Memory B cell (primary cell): ENCODE measurements at regions not wholly inside any gene's neighbourhood (a gene's known extent, or its start where the extent isn't known, plus 50 kb on each side); places are given as distances from the start of the nearest gene placed in this dataset.
"Not testable (repeated sequence)": the region's sequence is repeated elsewhere in the genome, so short reads cannot be mapped to it uniquely, and the experiment has no call there.

Source experiments
- ATAC-seq: fragments of 150-1000 bp; cut with Tn5 transposase; 2 replicates; pipeline ENCODE4 v1.10.0; 2021; ENCODE audit warnings: low read depth, mild to moderate bottlenecking, moderate library complexity
- DNase-seq, 2 donors: peaks; one replicate each; pipeline ENCODE4 v3.0.0; 2022; ENCODE audit warnings: low spot score in 2 of 2
- H3K27ac Mint-ChIP-seq: one replicate; pipeline ENCODE4 v1.8.0; 2022; ENCODE audit warnings: mild to moderate bottlenecking, moderate library complexity, mixed read lengths
- H3K27me3 Mint-ChIP-seq: one replicate; pipeline ENCODE4 v1.8.0; 2022; ENCODE audit warnings: mixed read lengths
- H3K36me3 Mint-ChIP-seq: one replicate; pipeline ENCODE4 v1.8.0; 2022; ENCODE audit warnings: mild to moderate bottlenecking, mixed read lengths
- H3K4me1 Mint-ChIP-seq: one replicate; pipeline ENCODE4 v1.8.0; 2022; ENCODE audit warnings: mixed read lengths
- H3K4me3 Mint-ChIP-seq: one replicate; pipeline ENCODE4 v1.8.0; 2022; ENCODE audit warnings: mild to moderate bottlenecking, moderate library complexity, mixed read lengths
- H3K9me3 Mint-ChIP-seq: one replicate; pipeline ENCODE4 v1.8.0; 2022; ENCODE audit warnings: mixed read lengths

- ATAC-seq (no peak), DNase-seq (no peak)
- Mint-ChIP-seq H3K27me3 (peaks cover 11% of the 10 kb centered on the region), H3K36me3 (no peaks in the 10 kb centered on the region), H3K4me1 (no peaks in the 10 kb centered on the region), H3K27ac (no peak overlapping the region), H3K9me3 (no peaks in the 10 kb centered on the region), H3K4me3 (no peak overlapping the region)
Measured at GRCh38 chr21:33139084-33139483, 69.1 kb downstream of the OLIG1 start.

DNA sequence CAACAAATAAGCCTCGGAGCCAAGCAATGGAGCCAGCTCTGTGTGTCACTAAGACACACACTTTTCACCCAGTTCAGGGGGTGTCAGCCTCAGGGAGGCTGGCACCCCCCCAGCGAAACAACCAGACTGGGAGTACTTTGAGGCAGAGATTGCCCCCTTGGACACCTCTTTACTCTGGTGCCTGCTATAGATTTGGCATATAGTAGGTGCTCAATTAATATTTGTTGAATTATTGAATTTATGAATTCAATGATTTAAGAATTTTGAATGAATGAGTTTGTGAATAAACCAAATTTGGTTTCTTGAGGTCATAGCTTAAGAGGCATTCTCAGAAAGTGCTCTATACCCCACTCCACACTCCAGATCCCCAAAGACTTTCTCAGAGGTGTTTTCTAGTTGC is 70.3 kb downstream of the OLIG1 start:
- Mint-ChIP-seq H3K4me1 (no peaks in the 10 kb centered on the region), H3K27me3 (peaks cover 15% of the 10 kb centered on the region), H3K27ac (no peak overlapping the region), H3K9me3 (no peaks in the 10 kb centered on the region), H3K36me3 (no peaks in the 10 kb centered on the region), H3K4me3 (no peak overlapping the region)
- ATAC-seq (no peak), DNase-seq (no peak)

- Mint-ChIP-seq H3K36me3 (no peaks in the 10 kb centered on the region), H3K9me3 (no peaks in the 10 kb centered on the region), H3K27me3 (peaks cover 20% of the 10 kb centered on the region), H3K4me1 (no peaks in the 10 kb centered on the region), H3K27ac (no peak overlapping the region), H3K4me3 (no peak overlapping the region)
- DNase-seq: no peak
- ATAC-seq: no peak
Measured at GRCh38 chr21:33146467-33146866, 76.5 kb downstream of the OLIG1 start.

DNA sequence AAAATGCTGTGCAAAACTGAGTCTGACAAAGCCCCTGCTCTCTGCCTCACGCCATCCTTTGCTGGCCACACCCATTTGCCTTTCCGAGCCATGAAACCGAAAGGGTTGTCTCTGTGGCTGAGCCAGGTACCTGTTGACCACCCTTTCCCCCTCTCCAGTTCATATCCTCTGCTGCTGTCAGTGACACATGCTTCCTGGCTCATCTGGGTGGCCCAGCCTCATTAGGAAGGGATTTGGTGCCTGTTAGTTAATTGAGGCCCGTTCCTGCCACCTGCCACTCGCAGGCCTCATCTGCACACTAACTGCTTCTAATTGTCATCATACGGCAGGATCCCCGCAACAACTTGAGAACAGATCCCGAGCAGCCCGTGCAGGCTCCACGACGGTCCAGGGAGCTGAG is 79.2 kb downstream of the OLIG1 start:
- Mint-ChIP-seq H3K4me3 (no peak overlapping the region), H3K36me3 (no peaks in the 10 kb centered on the region), H3K27me3 (peaks cover 30% of the 10 kb centered on the region), H3K4me1 (peaks cover 4% of the 10 kb centered on the region), H3K9me3 (no peaks in the 10 kb centered on the region), H3K27ac (no peak overlapping the region)
- DNase-seq (no peak), ATAC-seq (no peak)

- DNase-seq, H3K4me3 Mint-ChIP-seq, H3K36me3 Mint-ChIP-seq, H3K27ac Mint-ChIP-seq, ATAC-seq, H3K9me3 Mint-ChIP-seq, H3K4me1 Mint-ChIP-seq: not testable (repeated sequence)
- peaks cover 25% of the 10 kb centered on the region for H3K27me3 Mint-ChIP-seq
Measured at GRCh38 chr21:33150968-33151367, 78.8 kb upstream of the IFNAR2 start.

- Mint-ChIP-seq H3K4me3 (no peak overlapping the region), H3K27me3 (peaks cover 23% of the 10 kb centered on the region), H3K27ac (no peak overlapping the region), H3K36me3 (no peaks in the 10 kb centered on the region), H3K4me1 (peaks cover 4% of the 10 kb centered on the region), H3K9me3 (no peaks in the 10 kb centered on the region)
- no peak for ATAC-seq
- DNase-seq: no peak
Measured at GRCh38 chr21:33151941-33152731, 77.6 kb upstream of the IFNAR2 start.

DNA sequence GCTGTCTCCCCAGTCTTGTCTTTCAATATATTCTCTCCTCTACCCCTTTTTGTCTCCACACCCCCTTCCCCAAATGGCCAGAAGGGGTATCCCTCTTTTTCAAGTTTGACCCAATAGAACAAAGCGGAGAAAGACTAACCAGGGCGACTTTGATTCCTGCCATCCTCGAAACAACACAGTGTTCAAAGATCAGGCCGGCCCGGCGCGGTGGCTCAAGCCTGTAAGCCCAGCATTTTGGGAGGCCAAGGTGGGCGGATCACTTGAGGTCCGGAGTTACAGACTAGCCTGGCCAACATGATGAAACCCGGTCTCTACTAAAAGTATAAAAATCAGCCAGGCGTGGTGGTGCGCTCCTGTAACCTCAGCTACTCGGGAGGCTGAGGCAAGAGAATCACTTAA is 77.0 kb upstream of the IFNAR2 start:
- H3K27me3 Mint-ChIP-seq: peaks cover 25% of the 10 kb centered on the region
- H3K9me3 Mint-ChIP-seq: no peaks in the 10 kb centered on the region
- peaks cover 4% of the 10 kb centered on the region for H3K4me1 Mint-ChIP-seq
- H3K4me3 Mint-ChIP-seq: no peak overlapping the region
- no peaks in the 10 kb centered on the region for H3K36me3 Mint-ChIP-seq
- no peak overlapping the region for H3K27ac Mint-ChIP-seq
- no peak for DNase-seq
- ATAC-seq: no peak

DNA sequence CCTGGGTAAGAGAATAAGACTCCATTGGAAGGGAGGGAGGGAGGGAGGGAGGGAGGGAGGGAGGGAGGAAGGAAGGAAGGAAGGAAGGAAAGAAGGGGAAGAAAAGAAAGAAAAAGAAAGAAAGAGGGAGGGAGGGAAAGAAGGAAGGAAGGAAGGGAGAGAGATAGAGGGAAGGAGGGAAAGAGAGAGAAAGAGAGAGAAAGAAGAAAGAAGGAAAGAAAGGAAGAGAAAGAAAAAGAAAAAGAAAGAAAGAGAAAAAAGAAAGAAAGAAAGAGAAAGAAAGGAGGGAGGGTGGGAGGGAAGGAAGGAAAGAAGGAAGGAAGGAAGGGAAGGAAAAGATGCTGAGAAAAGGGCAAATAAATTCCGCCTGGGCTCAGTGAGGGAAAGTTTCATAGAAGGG is 74.7 kb upstream of the IFNAR2 start:
- peaks cover 3% of the 10 kb centered on the region for H3K36me3 Mint-ChIP-seq
- no peak overlapping the region for H3K4me3 Mint-ChIP-seq
- no peak overlapping the region for H3K27ac Mint-ChIP-seq
- peaks cover 4% of the 10 kb centered on the region for H3K4me1 Mint-ChIP-seq
- H3K9me3 Mint-ChIP-seq: peaks cover 4% of the 10 kb centered on the region
- ATAC-seq (no peak), DNase-seq (no peak)
- H3K27me3 Mint-ChIP-seq: peaks cover 30% of the 10 kb centered on the region

GRCh38 chr21:33155422-33155821 is 74.3 kb upstream of the IFNAR2 start:
- no peak for ATAC-seq
- Mint-ChIP-seq H3K9me3 (peaks cover 4% of the 10 kb centered on the region), H3K4me3 (no peak overlapping the region), H3K36me3 (peaks cover 3% of the 10 kb centered on the region), H3K4me1 (peaks cover 4% of the 10 kb centered on the region), H3K27ac (no peak overlapping the region), H3K27me3 (peaks cover 31% of the 10 kb centered on the region)
- DNase-seq: no peak

DNA sequence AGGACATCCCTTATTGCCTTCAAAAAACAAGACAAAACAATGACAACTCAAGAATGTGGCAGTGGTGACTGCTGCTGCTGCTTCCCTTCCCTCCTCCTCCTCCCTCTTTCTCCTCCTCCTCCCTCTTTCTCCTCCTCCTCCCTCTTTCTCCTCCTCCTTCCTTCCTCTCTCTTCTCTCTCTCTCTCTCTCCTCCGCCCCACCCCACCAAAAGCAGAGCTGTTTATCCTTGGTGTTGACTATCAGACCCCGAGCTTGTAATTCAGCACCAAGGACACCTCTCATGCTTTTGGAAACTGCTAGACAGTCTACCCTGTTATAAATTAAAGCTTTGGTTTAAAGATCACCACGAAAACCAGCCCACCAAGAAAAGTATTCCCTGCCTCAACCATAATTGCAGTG is 72.4 kb upstream of the IFNAR2 start:
- Mint-ChIP-seq H3K27ac (no peak overlapping the region), H3K9me3 (peaks cover 4% of the 10 kb centered on the region), H3K27me3 (peaks cover 24% of the 10 kb centered on the region), H3K36me3 (peaks cover 3% of the 10 kb centered on the region), H3K4me1 (peaks cover under 1% of the 10 kb centered on the region), H3K4me3 (no peak overlapping the region)
- no peak for DNase-seq
- ATAC-seq: no peak

GRCh38 chr21:33158654-33159053 is 71.1 kb upstream of the IFNAR2 start:
- ATAC-seq: no peak
- H3K4me3 Mint-ChIP-seq: no peak overlapping the region
- H3K4me1 Mint-ChIP-seq: no peaks in the 10 kb centered on the region
- peaks cover 19% of the 10 kb centered on the region for H3K27me3 Mint-ChIP-seq
- H3K36me3 Mint-ChIP-seq: peaks cover 3% of the 10 kb centered on the region
- DNase-seq: no peak
- no peak overlapping the region for H3K27ac Mint-ChIP-seq
- H3K9me3 Mint-ChIP-seq: peaks cover 4% of the 10 kb centered on the region

- DNase-seq (no peak), ATAC-seq (no peak)
- H3K27ac Mint-ChIP-seq: no peak overlapping the region
- H3K4me3 Mint-ChIP-seq: no peak overlapping the region
- H3K27me3 Mint-ChIP-seq: peaks cover 18% of the 10 kb centered on the region
- peaks cover 4% of the 10 kb centered on the region for H3K9me3 Mint-ChIP-seq
- H3K36me3 Mint-ChIP-seq: peaks cover 4% of the 10 kb centered on the region
- H3K4me1 Mint-ChIP-seq: no peaks in the 10 kb centered on the region
Measured at GRCh38 chr21:33162436-33162951, 67.2 kb upstream of the IFNAR2 start.

- Mint-ChIP-seq H3K4me1 (peaks cover 6% of the 10 kb centered on the region), H3K4me3 (no peak overlapping the region), H3K27me3 (peaks cover 24% of the 10 kb centered on the region), H3K27ac (no peak overlapping the region), H3K36me3 (peaks cover 2% of the 10 kb centered on the region), H3K9me3 (peaks cover 3% of the 10 kb centered on the region)
- no peak for DNase-seq
- ATAC-seq: no peak
Measured at GRCh38 chr21:33168886-33169285, 60.9 kb upstream of the IFNAR2 start.

- Mint-ChIP-seq H3K9me3 (peaks cover 3% of the 10 kb centered on the region), H3K27me3 (peaks cover 26% of the 10 kb centered on the region), H3K4me3 (peak overlapping the region; percentile 28)
Measured at GRCh38 chr21:33169359-33169758, 60.4 kb upstream of the IFNAR2 start.

DNA sequence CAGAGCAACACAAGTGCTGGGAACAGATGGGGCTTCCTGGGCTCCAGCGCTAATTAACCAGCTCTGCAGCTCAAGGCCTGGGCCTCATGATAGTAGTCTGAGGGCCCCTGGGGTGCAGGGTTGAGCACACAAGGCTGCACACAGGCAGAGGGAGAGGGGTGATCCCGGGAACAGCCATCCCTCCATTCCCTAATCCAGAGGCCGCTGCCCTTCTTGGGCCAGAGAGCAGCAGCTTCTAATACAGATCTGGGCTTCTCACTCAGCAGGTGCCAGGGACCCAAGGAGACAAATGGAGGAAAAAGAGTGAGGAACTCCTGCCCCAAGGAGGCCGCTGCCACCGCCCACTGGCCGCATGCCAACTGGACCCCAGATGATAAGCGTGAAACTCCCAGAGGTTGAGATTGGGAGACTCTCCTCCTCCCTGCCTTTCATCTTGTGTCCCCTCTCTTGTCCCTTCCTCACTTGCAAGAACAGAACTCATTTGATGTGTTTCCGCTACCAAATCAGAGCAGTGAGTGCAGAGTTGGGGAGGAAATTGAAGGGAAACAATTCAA is 58.0 kb upstream of the IFNAR2 start:
- Mint-ChIP-seq H3K4me3 (no peak overlapping the region), H3K27me3 (peaks cover 26% of the 10 kb centered on the region), H3K27ac (no peak overlapping the region), H3K4me1 (peaks cover 6% of the 10 kb centered on the region), H3K9me3 (peaks cover 3% of the 10 kb centered on the region), H3K36me3 (peaks cover under 1% of the 10 kb centered on the region)
- DNase-seq (no peak), ATAC-seq (no peak)

More at GRCh38 chr21:33169359-33169758, 60.4 kb upstream of the IFNAR2 start:
- ATAC-seq: peak; percentile 91
- Mint-ChIP-seq H3K4me1 (peaks cover 6% of the 10 kb centered on the region), H3K36me3 (peaks cover 2% of the 10 kb centered on the region), H3K27ac (no peak overlapping the region)
- peak in 1 of 2 donors; percentile 7 for DNase-seq
